DMS114 treated with DMSO at 0.1 percent for 48 hours (cell line): ENCODE measurements at regions not wholly inside any gene's neighbourhood (a gene's known extent, or its start where the extent isn't known, plus 50 kb on each side); places are given as distances from the start of the nearest gene placed in this dataset.

Experiments used
- DNase-seq: peaks from one replicate; lab custom pipeline; 2025; ENCODE audit not compliant: unreplicated experiment; lab: John Stamatoyannopoulos, UW

- no peak for DNase-seq
Observed at GRCh38 chr19:30151081-30151480, 209.0 kb downstream of the URI1 start.

DNA sequence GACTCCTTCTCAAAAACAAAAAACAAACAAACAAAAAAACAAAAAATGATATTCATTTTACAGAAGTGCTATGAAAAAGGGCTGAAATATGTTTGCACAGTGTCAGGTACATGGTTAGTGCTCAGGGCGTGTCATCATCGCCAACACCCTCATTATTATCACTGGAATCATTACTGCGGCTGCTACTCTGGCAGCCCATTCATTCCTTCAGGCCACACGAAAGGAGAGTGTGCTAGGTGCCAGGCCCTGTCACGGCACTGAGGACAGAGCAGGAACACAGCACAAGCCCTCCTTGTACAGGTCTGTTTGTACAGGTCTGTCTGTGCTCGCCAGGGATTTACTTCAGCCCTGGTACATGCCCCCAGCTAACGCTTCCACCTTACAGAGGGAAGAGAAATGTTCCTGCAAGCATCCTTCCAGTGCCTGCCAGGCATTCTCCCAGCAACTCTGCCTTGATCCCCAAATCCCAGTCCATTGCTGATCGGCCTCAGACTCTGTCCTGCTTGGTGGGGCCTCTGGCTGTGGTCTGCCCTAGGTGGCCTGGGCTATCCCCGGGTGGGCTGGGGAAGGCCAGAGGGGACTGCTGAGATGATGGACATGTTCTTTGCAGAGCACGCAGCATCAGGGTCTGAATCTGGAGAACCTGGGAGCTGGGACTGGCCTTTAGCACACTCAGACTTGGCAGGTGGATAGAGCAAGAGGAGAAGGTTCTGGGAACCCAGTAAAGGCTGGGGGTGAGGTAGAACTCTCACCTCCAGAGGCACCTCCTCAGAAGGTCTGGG is 210.7 kb downstream of the URI1 start:
- no peak for DNase-seq

GRCh38 chr19:30153326-30154210 is 211.5 kb downstream of the URI1 start:
- DNase-seq = no peak

DNA sequence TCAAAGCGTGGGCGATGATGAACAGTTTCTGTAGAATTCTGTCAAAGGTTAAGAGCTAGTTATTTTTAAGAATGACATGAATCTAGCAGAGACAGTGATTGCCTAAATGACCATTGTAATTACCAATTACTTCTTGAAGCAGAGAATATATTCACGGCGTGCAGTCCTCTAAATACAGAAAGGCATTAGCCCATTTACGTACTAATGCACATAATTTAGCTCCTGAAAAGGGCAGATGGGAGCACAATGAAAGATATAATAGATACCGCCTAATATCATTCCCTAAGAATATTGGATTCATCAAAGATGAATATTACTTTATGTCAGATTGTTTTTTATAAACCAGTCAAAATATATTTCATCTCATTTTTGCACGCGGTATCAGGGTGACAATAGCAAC is 212.4 kb downstream of the URI1 start:
- no peak for DNase-seq

DNA sequence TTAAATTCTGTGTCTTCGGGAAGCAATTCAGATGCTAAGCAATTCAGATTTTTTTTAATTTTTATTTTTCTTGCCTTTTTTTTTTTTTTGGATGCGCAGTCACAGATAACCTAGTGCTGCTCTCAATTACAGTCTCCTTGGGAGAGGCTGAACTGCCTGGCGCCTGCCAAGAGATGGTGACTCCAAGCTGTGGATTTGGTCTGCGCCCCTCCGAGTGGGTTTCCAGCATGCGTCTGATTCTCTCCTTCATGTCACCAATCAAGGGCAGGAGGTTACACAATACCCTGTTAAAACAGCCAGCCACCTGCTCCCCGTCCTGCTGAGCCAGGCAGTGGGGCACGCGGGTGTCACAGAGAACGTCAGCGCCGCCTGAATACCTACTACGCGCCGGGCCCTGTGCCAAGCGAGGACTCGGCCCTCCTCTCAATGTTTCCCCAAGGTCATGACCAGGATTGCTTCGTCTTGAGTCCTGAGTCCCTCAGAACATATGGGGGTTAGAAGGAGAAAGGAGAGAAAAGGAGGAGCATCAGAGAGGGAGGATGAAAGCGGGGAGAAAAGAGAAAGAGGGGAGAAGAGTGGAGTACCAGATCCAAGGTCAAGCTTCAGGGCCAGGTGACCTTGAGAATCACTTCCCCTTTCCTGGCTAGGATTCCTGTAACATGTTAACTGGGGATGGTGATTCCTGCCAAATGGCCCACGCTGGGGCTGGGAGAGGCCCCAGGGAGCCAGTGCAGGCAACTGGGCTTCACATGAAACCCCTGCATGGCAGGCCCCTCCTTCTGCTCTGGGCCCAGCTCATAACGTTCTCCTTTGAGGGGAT is 213.6 kb downstream of the URI1 start:
- DNase-seq = no peak

DNA sequence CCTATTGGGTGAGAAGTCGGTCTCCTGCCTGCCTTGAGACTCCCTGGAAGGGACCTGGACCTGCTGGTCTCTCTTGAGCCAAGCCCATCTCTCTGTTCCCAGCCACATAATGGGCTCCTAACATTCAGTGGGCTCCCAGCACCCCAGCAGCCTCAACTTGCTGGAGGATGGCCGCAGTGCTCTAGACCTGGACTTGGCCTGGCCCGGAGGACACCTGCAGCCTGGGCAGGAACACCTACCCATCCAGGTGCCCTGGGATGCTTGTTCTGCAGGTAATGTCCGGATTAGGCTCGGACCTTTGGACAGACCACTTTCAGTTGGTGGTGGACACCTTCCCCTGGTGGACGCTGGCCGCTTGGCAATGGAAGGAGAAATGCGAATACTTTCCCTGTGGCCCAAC is 214.6 kb downstream of the URI1 start:
- no peak for DNase-seq

DNA sequence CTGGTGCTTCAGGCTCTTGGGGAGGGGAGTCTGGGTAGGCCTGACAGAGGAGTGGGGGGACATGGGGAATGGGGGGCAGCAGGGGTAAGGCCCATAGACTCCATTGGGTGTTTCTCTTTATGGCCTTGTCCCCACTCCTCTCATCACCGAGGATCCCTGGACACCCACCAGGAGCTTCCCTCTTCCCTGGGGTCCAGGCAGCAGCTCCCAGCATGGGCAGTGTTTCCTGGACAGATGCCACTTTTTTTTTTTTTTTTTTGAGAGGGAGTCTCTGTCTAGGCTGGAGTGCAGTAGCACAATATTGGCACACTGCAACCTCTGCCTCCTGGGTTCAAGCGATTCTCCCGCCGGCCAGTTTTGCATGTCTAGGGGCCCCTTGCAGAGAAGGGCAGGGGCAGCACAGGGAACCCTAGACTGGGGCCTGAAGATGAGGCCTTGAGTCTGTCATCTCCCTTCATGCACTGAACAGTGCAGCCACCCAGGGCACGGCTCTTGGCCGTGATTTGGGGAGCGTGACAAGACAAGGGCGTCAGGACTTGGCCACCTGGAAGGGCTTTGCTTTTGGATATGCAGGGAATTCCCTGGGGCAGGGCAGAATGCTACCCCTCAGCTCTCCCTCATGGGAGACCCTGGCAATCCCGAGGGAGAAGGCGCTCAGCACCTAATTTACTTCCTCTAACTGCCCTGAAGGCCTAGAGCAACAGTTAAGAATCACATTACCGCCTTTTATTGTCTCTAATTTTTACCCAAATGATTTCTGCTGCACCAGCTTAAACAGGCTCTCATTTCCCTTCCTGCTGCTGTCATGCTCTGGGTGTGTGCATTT is 213.9 kb upstream of the ZNF536 start:
- DNase-seq = no peak

DNA sequence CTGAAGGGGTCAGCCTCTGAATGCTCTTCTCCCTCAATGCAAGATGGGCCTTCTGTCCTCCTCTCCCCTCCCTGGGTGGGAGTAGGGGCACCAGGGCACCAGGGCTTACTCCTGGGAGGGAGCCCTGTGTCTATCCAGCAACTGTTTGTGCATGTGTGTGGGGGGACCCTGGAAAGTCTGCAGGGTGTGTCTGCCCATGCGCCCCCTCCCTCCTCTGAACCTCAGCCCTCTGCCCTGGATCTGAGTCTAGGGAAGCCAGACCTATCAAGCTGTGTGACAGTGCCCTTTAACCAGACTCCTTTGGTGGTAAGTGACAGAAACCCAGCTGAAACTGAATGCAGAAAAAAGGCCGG is 213.3 kb upstream of the ZNF536 start:
- no peak for DNase-seq

DNA sequence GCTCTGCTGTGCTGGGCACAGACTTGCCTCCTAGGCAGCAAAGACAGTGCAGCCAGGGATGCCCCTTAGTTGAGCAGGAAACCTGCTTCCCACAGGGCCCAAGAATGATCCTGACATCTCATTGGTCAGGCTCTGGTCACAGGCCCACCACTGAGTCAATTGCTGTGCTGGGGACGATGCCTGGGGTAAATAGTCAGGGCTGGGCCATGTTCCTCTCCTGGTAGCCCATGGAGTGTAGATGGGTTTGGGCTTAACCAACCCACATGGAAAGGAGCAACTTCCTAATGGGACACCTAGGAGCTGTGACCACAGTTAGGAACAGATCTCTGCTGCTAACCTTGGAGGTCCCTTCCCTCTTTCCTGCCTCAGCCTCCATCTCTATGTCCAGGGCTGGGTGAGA is 212.5 kb upstream of the ZNF536 start:
- DNase-seq = no peak

- DNase-seq = no peak
Observed at GRCh38 chr19:30160426-30160825, 211.8 kb upstream of the ZNF536 start.

- DNase-seq = no peak
Observed at GRCh38 chr19:30161021-30161655, 211.0 kb upstream of the ZNF536 start.

DNA sequence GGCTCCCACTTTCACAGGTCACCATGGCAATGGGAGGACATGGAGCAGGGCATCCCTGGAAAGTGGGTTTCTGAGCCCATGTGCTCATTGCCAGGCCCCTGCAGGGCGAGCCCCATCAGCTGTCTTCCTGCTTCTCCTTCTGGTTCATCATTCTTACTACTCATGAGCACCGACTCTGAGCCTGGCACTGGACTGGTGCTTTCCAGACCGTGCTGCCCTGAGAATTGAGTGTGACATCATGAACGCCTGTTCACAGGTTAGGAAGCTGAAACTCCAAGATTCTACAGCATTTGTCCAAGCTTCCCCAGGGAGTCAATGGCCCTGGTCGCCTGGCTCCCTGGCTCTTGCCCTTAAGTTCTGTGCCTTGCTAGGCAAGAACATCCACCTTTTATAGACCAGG is 210.4 kb upstream of the ZNF536 start:
- no peak for DNase-seq

- no peak for DNase-seq
Observed at GRCh38 chr19:30162718-30163117, 209.5 kb upstream of the ZNF536 start.

GRCh38 chr19:30163663-30164062 is 208.5 kb upstream of the ZNF536 start:
- DNase-seq = no peak

- DNase-seq = no peak
Observed at GRCh38 chr19:30165228-30165813, 206.9 kb upstream of the ZNF536 start.

DNA sequence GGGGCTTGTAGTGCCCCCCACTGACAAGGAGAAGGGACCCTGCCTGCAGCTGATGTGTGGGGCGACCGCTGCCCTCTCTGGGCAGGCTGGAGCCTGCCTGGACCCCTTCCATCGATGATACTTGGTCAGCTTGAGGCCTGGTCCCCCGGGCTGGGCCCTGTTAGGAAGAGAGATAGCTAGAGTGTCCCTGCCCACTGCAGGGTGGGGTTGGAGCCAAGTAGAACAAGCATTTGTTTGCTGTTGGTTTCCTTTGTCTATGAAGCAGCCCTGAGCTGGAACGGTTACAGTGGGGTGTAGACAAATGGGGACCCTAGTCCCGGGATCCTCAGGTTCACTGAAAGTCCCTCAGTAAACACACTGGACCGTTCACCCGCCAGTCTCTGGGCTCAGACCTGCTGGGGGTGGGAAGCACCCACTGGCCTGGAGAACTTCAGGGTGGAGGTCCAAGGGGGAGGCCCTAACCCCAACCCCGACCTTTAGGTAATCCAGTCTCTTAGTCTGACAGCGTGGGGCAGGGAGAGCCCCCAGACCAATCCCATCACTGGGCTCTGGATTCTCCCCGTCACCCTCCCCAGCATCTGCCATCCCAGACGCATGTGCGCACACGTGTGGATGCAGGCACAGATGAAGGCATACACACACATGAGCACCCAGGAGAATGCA is 204.8 kb upstream of the ZNF536 start:
- DNase-seq = no peak

GRCh38 chr19:30167976-30168635 is 204.1 kb upstream of the ZNF536 start:
- no peak for DNase-seq

DNA sequence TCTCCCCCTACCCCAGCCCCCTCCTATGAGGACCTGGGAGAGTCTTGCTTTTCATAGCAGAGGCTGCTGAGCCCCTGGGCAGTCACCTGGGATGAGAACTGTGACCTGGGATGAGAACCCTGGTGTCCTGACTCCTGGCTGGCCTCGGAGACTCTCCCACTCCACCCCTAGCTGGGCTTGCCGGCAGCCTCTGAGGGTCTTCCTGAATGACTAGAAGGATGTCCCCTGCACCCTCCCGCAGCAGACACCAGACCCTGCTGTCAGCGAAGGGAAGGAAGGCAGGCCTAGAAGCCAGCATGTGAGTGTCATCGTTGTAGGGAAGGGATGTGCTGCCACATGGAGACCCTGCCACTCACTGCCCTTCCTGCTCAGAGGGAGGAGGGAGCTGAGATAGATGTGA is 203.4 kb upstream of the ZNF536 start:
- no peak for DNase-seq
